Fibroblast of the aortic adventitia (primary cell): ENCODE measurements at regions not wholly inside any gene's neighbourhood (a gene's known extent, or its start where the extent isn't known, plus 50 kb on each side); places are given as distances from the start of the nearest gene placed in this dataset.

Source experiments
- DNase-seq: peaks from one replicate; pipeline ENCODE4 v3.0.0-alpha.2; 2010; ENCODE audit warnings: low read depth
- H3K4me3 ChIP-seq: 2 replicates; pipeline ENCODE4 v1.5.1; 2011; ENCODE audit warnings: low read depth, mild to moderate bottlenecking, control low read depth, low read length, moderate library complexity
- CTCF ChIP-seq: IDR thresholded peaks from 2 replicates; pipeline ENCODE4 v1.5.1; 2011; ENCODE audit warnings: mild to moderate bottlenecking, low read length, control low read depth, inconsistent platforms; ENCODE audit not compliant: insufficient read depth

GRCh38 chr3:146831659-146832058 is 226.5 kb upstream of the PLSCR5 start:
- DNase-seq: no peak
- no peak overlapping the region for H3K4me3 ChIP-seq
- TF ChIP-seq CTCF: no peak

- TF ChIP-seq CTCF: no peak
- DNase-seq: no peak
- no peak overlapping the region for H3K4me3 ChIP-seq
Observed at GRCh38 chr3:146830231-146830630, 225.1 kb upstream of the PLSCR5 start.

GRCh38 chr3:146827836-146828235 is 222.7 kb upstream of the PLSCR5 start:
- TF ChIP-seq CTCF: no peak

GRCh38 chr3:146823622-146824021 is 218.5 kb upstream of the PLSCR5 start:
- no peak for DNase-seq
- no peak for TF ChIP-seq CTCF
- no peak overlapping the region for H3K4me3 ChIP-seq

More at GRCh38 chr3:146827836-146828235, 222.7 kb upstream of the PLSCR5 start:
- DNase-seq: no peak
- H3K4me3 ChIP-seq: no peak overlapping the region

- DNase-seq: no peak
- H3K4me3 ChIP-seq: no peak overlapping the region
- TF ChIP-seq CTCF: no peak
Observed at GRCh38 chr3:146818866-146819265, 213.7 kb upstream of the PLSCR5 start.

- DNase-seq: no peak
- no peak overlapping the region for H3K4me3 ChIP-seq
- no peak for TF ChIP-seq CTCF
Observed at GRCh38 chr3:146818301-146818700, 213.2 kb upstream of the PLSCR5 start.

GRCh38 chr3:146817704-146818103 is 212.6 kb upstream of the PLSCR5 start:
- peak; percentile 32 for TF ChIP-seq CTCF
- H3K4me3 ChIP-seq: no peak overlapping the region
- DNase-seq: peak; percentile 57
